H1 (cell line): ENCODE measurements at regions not wholly inside any gene's neighbourhood (a gene's known extent, or its start where the extent isn't known, plus 50 kb on each side); places are given as distances from the start of the nearest gene placed in this dataset.

Source experiments
- CTCF ChIA-PET: fragments of 300-600 bp; sonication (Branson Sonifier 250); formaldehyde crosslinking; loops from one replicate; lab custom pipeline; 2021; ENCODE audit not compliant: partially characterized antibody; lab: Charles Lee
- POLR2A ChIA-PET: fragments of 300-600 bp; sonication (Branson Sonifier 250); formaldehyde crosslinking; loops from one replicate; lab custom pipeline; 2021; ENCODE audit warnings: inconsistent platforms; ENCODE audit not compliant: partially characterized antibody; lab: Charles Lee
- DNase-seq, 2 experiments: peaks; one replicate each; pipeline versions ENCODE4 v3.0.0 to v3.0.0-alpha.2; 2010 to 2022; ENCODE audit warnings: low spot score in 2 of 2, low read depth in 1 of 2, mixed read lengths in 1 of 2
- FAIRE-seq: peaks from 2 replicates; lab custom pipeline; 2011; peaks lifted over from hg19 to GRCh38; lab: Jason Lieb, UNC
- H2AFZ ChIP-seq: 2 replicates; pipeline ENCODE4 v1.8.1; 2012; ENCODE audit warnings: low read length, inconsistent platforms
- H2AK5ac ChIP-seq: 2 replicates; pipeline ENCODE4 v1.6.1; 2013; ENCODE audit warnings: low read depth, low read length
- H2BK120ac ChIP-seq: replicated peaks from 2 replicates; pipeline ENCODE3; 2013; ENCODE audit warnings: low read depth, low read length, inconsistent platforms
- H2BK12ac ChIP-seq: 2 replicates; pipeline ENCODE4 v1.6.1; 2013; ENCODE audit warnings: low read depth, low read length
- H2BK15ac ChIP-seq: 2 replicates; pipeline ENCODE4 v1.6.1; 2013; ENCODE audit warnings: low read length
- H2BK20ac ChIP-seq: 2 replicates; pipeline ENCODE4 v1.6.1; 2013; ENCODE audit warnings: low read length
- H2BK5ac ChIP-seq: 2 replicates; pipeline ENCODE4 v1.6.1; 2013; ENCODE audit warnings: low read depth, low read length
- H3K14ac ChIP-seq: 2 replicates; pipeline ENCODE4 v1.6.1; 2013; ENCODE audit warnings: inconsistent platforms; ENCODE audit not compliant: insufficient read length
- H3K18ac ChIP-seq: 2 replicates; pipeline ENCODE4 v1.6.1; 2013; ENCODE audit warnings: low read length; ENCODE audit errors: extremely low read depth
- H3K23ac ChIP-seq: 2 replicates; pipeline ENCODE4 v1.6.1; 2013; ENCODE audit warnings: inconsistent platforms; ENCODE audit not compliant: insufficient read length
- H3K23me2 ChIP-seq: 2 replicates; pipeline ENCODE4 v1.6.1; 2013; ENCODE audit warnings: low read depth, low read length
- H3K27ac ChIP-seq: 2 replicates; pipeline ENCODE4 v1.6.1; 2011; ENCODE audit warnings: low read depth, low read length, inconsistent platforms
- H3K27me3 ChIP-seq, 4 experiments: replicated peaks in 1 of 4; 1 replicate in 1 of 4; 2 replicates in 3 of 4; pipeline versions ENCODE4 v1.6.1 to v1.8.1; 2011 to 2013; ENCODE audit warnings: low read length in 3 of 4, mild to moderate bottlenecking in 3 of 4, inconsistent platforms in 2 of 4, mixed read lengths in 2 of 4, moderate library complexity in 1 of 4; ENCODE audit not compliant: control insufficient read depth in 3 of 4, insufficient read depth in 3 of 4; ENCODE audit errors: extremely low read depth in 1 of 4
- H3K36me3 ChIP-seq, 4 experiments: 2 replicates each; pipeline versions ENCODE4 v1.6.1 to v1.8.1; 2011 to 2013; ENCODE audit warnings: mild to moderate bottlenecking in 4 of 4, low read length in 3 of 4, moderate library complexity in 2 of 4, control low read depth in 1 of 4, inconsistent platforms in 1 of 4; ENCODE audit not compliant: insufficient read depth in 4 of 4, control insufficient read depth in 2 of 4
- H3K4ac ChIP-seq: replicated peaks from 2 replicates; pipeline ENCODE3; 2013; ENCODE audit warnings: low read length, low read depth, mixed read lengths, inconsistent platforms; ENCODE audit not compliant: insufficient read length
- H3K4me1 ChIP-seq, 4 experiments: replicated peaks in 1 of 4; 1 replicate in 1 of 4; 2 replicates in 3 of 4; pipeline versions ENCODE4 v1.6.1 to v1.8.1; 2011 to 2013; ENCODE audit warnings: low read length in 3 of 4, inconsistent platforms in 2 of 4, mixed read lengths in 1 of 4; ENCODE audit not compliant: insufficient read depth in 4 of 4, control insufficient read depth in 3 of 4
- H3K4me2 ChIP-seq, 2 experiments: 2 replicates each; pipeline versions ENCODE4 v1.6.1 to v1.8.1; 2011 to 2013; ENCODE audit warnings: low read depth in 2 of 2, low read length in 2 of 2, control low read depth in 1 of 2, inconsistent platforms in 1 of 2, mild to moderate bottlenecking in 1 of 2; ENCODE audit not compliant: insufficient read depth in 1 of 2
- H3K4me3 ChIP-seq, 4 experiments: fragments of 200-600, 300-600 bp in 1 of 4; sonication (generic), shearing (Covaris generic), sonication (Bioruptor Twin) in 1 of 4; 2 replicates each; pipeline versions ENCODE4 v1.5.1 to v1.8.1; 2011 to 2016; ENCODE audit warnings: low read length in 4 of 4, low read depth in 3 of 4, control low read depth in 2 of 4, inconsistent platforms in 2 of 4, mild to moderate bottlenecking in 2 of 4, mixed read lengths in 1 of 4, moderate library complexity in 1 of 4; ENCODE audit not compliant: insufficient read depth in 2 of 4; ENCODE audit errors: extremely low read depth in 1 of 4
- H3K56ac ChIP-seq: replicated peaks from 2 replicates; pipeline ENCODE3; 2013; ENCODE audit warnings: low read depth, mild to moderate bottlenecking, mixed read lengths, low read length, inconsistent platforms; ENCODE audit not compliant: insufficient read length
- H3K79me1 ChIP-seq: 2 replicates; pipeline ENCODE4 v1.6.1; 2013; ENCODE audit warnings: low read depth, low read length, control low read depth
- H3K79me2 ChIP-seq, 2 experiments: 2 replicates each; pipeline versions ENCODE4 v1.6.1 to v1.8.1; 2012 to 2013; ENCODE audit warnings: low read length in 2 of 2, mild to moderate bottlenecking in 2 of 2, inconsistent platforms in 1 of 2; ENCODE audit not compliant: insufficient read depth in 2 of 2, control insufficient read depth in 1 of 2
- H3K9ac ChIP-seq, 4 experiments: replicated peaks in 1 of 4; 1 replicate in 1 of 4; 2 replicates in 3 of 4; pipeline versions ENCODE4 v1.6.1 to v1.8.1; 2011 to 2013; ENCODE audit warnings: low read depth in 3 of 4, low read length in 3 of 4, control low read depth in 2 of 4, mild to moderate bottlenecking in 2 of 4, moderate library complexity in 2 of 4, inconsistent platforms in 1 of 4; ENCODE audit errors: extremely low read depth in 1 of 4
- H3K9me3 ChIP-seq, 2 experiments: 2 replicates each; pipeline versions ENCODE4 v1.6.1 to v1.8.1; 2012 to 2013; ENCODE audit warnings: mild to moderate bottlenecking in 2 of 2, moderate library complexity in 2 of 2, control low read depth in 1 of 2, inconsistent platforms in 1 of 2, low read depth in 1 of 2, low read length in 1 of 2, mixed read lengths in 1 of 2; ENCODE audit not compliant: insufficient read depth in 2 of 2
- H4K20me1 ChIP-seq, 2 experiments: replicated peaks in 1 of 2; 2 replicates each; pipeline versions ENCODE3 to v1.8.1; 2011 to 2013; ENCODE audit warnings: inconsistent platforms in 2 of 2, low read length in 2 of 2, mild to moderate bottlenecking in 1 of 2; ENCODE audit not compliant: insufficient read depth in 2 of 2, control insufficient read depth in 1 of 2
- H4K5ac ChIP-seq: 2 replicates; pipeline ENCODE4 v1.6.1; 2013; ENCODE audit warnings: low read length, low read depth, mixed read lengths, inconsistent platforms; ENCODE audit not compliant: insufficient read length
- H4K8ac ChIP-seq: 2 replicates; pipeline ENCODE4 v1.8.0; 2013; ENCODE audit warnings: mild to moderate bottlenecking, moderate library complexity, low read length, inconsistent platforms; ENCODE audit not compliant: insufficient read depth; ENCODE audit errors: extremely low read depth
- H4K91ac ChIP-seq: replicated peaks from 2 replicates; pipeline ENCODE3; 2013; ENCODE audit warnings: low read length, mixed read lengths, inconsistent platforms; ENCODE audit not compliant: insufficient read length
- GTF2F1 ChIP-seq: IDR thresholded peaks from 2 replicates; pipeline ENCODE4 v1.6.1; 2012; ENCODE audit warnings: low read depth, low read length, improper control_type of control experiment, borderline replicate concordance
- HDAC6 ChIP-seq: IDR thresholded peaks from one replicate; pipeline ENCODE4 v1.7.1; 2012; ENCODE audit warnings: low read depth, mild to moderate bottlenecking, inconsistent platforms, low read length, moderate library complexity
- POU5F1 ChIP-seq: IDR thresholded peaks from 2 replicates; pipeline ENCODE4 v1.6.1; 2011; ENCODE audit warnings: low read depth, mild to moderate bottlenecking, low read length, moderate library complexity
- SIX5 ChIP-seq: IDR thresholded peaks from 2 replicates; pipeline ENCODE4 v1.6.1; 2011; ENCODE audit warnings: mild to moderate bottlenecking, low read depth, low read length
- WGBS, 2 experiments: shearing (Covaris generic) in 1 of 2; methylation state at CpG; one replicate each; pipeline versions ENCODE4 v1.1.6 to v1.1.7; 2013 to 2015; ENCODE audit warnings: low lambda C conversion rate in 2 of 2, mixed read lengths in 2 of 2, inconsistent platforms in 1 of 2, low coverage in 1 of 2, missing lambda C conversion rate in 1 of 2; ENCODE audit not compliant: insufficient replicate concordance in 2 of 2, insufficient coverage in 1 of 2, insufficient read length in 1 of 2; ENCODE audit errors: extremely low coverage in 1 of 2, missing lambda C conversion rate in 1 of 2; 5-methylcytosine and 5-hydroxymethylcytosine counted together

DNA sequence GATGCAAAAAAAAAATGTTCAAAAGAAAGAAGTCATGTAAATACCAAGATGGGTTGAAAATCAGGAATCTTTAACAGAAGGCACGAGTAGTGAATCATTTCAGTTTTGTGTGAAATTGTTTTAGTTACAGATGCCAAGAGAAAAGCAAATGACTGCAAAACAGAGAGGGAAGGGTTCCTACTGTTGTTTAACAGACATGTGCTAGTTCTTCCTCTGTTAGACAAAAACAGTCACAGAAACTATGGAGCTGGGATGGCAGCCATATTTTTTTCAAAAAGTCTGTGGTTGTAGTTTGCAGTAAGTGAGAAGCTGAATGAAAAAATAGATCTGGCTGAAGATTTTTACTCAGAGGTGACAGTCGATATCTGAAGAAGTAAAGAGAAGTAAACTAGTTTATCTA lies 511.9 kb downstream of the ZIC1 start:
- Histone ChIP-seq H3K79me1 (no peaks in the 10 kb centered on the region), H2BK15ac (no peak overlapping the region), H2AK5ac (no peak overlapping the region), H4K91ac (no peak overlapping the region), H3K4me1 (no peaks in the 10 kb centered on the region), H4K20me1 (no peaks in the 10 kb centered on the region), H3K4me2 (no peak overlapping the region), H2BK120ac (no peak overlapping the region), H3K4me3 (no peak overlapping the region), H3K36me3 (no peaks in the 10 kb centered on the region), H3K9ac (no peak overlapping the region), H3K18ac (no peak overlapping the region), H3K23ac (no peak overlapping the region), H3K4ac (no peak overlapping the region), H4K8ac (no peak overlapping the region), H3K27me3 (no peaks in the 10 kb centered on the region), H2BK20ac (no peak overlapping the region), H4K5ac (no peak overlapping the region), H2BK12ac (no peak overlapping the region), H3K23me2 (no peaks in the 10 kb centered on the region), H3K56ac (no peak overlapping the region), H3K27ac (no peak overlapping the region), H3K9me3 (no peaks in the 10 kb centered on the region), H2BK5ac (no peak overlapping the region), H3K79me2 (no peaks in the 10 kb centered on the region), H3K14ac (no peak overlapping the region), H2AFZ (peak overlapping the region; percentile 85; the same call in 1 of the 2 replicates)
- ChIA-PET CTCF (interaction anchor here (0.6 kb wide), 2 partner anchors 137 to 155 kb away, joined by 3 read pairs; no protein-coding TSS in a partner anchor), POLR2A (no interaction called here)
- WGBS, 2 experiments = 88% methylated on average over 2 of the region's 2 CpGs; no CpG with 5 or more reads in 1 of the 2 experiments
- TF ChIP-seq POU5F1 (no peak), HDAC6 (no peak), SIX5 (no peak), GTF2F1 (no peak)
- no peak for DNase-seq
- no peak for FAIRE-seq
